GM11168 (cell line): ENCODE measurements at regions not wholly inside any gene's neighbourhood (a gene's known extent, or its start where the extent isn't known, plus 50 kb on each side); places are given as distances from the start of the nearest gene placed in this dataset.

Experiments used
- in situ Hi-C: fragments of 300-500 bp; cut with MboI; formaldehyde crosslinking; loops from one replicate; pipeline ENCODE4 v1.12.0; 2022; ENCODE audit warnings: low sequenced_read_pairs; ENCODE audit not compliant: unreplicated experiment

- in situ Hi-C loops, result no loop called here
These were observed 214.0 kb downstream of the BRD1 start for GRCh38 chr22:49613511-49614270.

DNA sequence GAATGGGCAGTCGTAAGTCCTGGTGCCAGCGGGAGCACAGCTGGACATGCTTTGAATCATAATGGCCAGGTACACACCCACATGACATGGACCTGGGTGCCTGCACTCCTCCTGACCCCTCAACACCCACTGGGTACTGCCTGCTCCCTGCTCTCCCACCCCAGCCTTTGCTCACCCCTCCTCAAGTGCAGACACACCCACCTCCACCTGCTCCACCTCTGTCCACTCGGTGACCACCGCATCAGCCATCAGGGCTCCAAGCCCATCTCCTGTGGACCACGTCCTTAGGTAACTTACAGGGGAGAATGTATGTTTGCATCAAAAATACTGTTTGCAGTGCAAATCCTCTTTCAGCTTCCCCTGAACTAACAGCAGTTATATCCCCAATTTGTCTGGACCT, 214.6 kb downstream of the BRD1 start:
- in situ Hi-C loops, result no loop called here

DNA sequence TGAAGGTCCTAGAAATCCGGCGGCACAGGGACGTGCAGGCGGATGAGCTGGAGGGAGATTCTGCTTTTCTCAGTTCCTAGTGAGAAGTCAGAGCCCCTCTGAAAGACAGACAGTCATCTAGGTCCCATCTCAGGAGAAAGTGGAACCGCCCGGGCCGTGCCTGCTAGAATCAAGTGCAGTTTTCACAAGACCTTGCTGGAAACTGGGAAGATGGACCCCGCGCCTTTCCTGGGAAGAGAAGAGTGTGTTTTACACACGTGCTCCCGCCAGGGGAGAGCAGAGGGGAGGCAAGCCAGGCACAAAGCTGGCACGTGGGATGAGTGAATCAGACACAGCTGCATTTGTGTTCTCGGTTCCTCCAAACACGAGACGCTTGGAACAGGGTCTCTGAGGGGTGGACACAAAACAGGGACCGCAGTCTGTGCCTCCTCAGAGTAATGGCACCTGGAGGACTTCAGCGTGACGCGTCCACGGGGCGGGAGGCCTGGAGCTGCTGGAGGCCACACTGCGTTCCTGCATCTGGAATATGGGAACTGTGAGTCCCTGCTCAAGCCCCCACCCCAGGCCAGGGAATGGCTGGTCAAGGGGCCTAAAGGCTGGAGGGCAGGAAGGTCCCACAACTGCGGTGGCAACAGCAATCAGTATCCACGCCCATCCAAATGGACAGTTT, 218.3 kb downstream of the BRD1 start:
- in situ Hi-C loops, result no loop called here

GRCh38 chr22:49608660-49609059, 219.0 kb downstream of the BRD1 start:
- in situ Hi-C loops, result no loop called here

GRCh38 chr22:49608228-49608627, 219.4 kb downstream of the BRD1 start:
- in situ Hi-C loops, result no loop called here

GRCh38 chr22:49607821-49608220, 219.9 kb downstream of the BRD1 start:
- in situ Hi-C loops, result no loop called here

GRCh38 chr22:49606562-49607290, 220.9 kb downstream of the BRD1 start:
- in situ Hi-C loops, result no loop called here

DNA sequence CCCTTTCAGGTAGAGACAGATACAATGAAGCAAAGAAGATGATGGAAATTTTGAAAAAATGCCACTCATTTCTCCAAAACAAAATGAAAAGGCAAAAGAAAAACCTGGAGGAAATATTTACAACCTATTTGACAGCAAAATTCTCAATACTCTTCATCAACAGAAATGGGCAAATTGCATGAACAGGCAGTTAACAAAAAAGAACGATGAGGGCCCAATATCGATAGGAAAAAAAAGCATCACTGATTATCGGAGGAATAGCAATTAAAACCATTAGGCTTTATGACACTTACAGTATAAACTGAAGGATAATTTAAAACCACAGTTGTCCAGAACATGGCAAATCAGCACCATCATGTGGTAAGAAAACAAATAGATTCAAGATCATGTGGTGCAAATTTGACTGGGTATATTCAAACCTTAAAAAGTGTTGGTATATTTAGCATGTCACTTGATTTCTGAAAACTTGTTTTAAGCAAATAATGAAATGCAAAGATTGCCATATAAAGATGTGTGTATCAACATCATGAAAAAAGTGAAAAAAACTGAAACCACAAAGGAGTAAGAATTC, 222.9 kb downstream of the BRD1 start:
- in situ Hi-C loops, result no loop called here

GRCh38 chr22:49603016-49603415, 224.7 kb downstream of the BRD1 start:
- in situ Hi-C loops, result no loop called here

DNA sequence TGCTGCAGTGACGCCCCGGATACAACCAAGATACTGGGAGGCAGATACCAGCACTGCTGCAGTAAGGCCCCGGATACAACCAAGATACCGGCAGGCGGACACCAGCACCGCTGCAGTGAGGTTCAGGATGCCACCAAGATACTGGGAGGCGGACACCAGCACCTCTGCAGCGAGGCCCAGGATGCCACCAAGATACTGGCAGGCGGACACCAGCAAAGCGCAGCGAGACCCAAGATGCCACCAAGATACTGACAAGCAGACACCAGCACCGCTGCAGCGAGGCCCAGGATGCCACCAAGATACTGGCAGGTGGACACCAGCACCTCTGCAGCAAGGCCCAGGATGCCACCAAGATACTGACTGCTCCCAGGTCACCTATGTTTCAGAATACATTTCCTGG, 225.2 kb downstream of the BRD1 start:
- in situ Hi-C loops, result no loop called here

DNA sequence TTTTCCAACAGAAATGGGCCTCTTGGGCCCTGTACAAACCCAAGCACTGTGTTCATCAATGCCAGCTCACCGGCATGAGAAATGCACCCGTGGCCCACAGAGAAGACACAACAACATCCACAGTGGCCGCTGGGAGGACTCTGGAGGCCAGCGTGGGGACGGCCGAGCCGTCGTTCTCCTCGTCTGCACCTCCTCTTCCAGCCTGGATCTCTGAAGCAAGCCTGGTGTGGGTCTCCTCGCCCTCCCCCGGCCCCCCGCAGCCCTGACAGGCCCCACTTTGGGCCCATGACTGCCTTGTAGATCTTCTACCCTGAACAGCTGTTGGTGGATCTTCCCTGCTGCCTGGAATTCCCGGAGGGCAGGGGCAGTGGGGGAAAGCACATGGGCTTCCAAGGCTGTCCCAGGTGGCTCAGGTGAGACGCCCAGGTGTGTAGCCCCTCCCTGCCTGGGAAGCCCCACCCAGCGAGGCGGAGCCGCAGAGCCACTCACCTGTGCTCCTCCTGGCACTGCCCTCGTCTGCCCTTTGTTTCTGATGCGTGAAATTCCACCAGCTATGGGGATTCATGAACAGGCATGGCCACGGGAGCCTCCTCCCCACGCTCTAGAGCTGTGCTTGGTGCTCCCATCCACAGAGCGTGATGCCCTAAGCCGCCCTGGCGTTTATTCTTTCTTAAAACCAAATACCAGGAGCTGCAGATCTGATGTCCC, 225.9 kb downstream of the BRD1 start:
- in situ Hi-C loops, result no loop called here

DNA sequence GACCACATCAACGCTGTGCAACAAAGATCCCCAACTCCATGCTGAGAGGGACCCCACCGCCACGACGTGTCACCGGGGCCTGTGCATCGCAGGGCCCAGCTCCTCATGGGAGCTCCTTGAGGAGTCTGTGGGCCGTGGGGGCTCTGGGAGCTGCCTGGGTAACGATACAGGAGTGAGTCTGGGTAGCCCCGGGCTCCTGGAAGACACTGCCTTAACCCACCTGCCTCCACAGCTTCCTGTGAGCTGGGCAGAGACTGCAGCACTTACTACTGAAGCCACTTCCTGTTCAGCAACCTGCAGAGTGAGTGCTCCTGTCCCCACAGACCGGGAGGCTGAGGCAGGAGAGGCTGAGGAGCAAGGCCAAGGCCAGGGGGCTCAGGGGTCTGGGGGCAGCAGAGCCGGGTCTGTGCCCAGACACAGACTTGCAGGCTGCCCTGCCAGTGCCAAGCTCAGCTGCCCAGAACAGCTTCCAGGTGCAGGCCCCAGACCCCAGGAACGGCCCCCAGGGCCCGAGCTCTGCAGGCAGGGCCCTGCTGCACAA, 226.7 kb downstream of the BRD1 start:
- in situ Hi-C loops, result no loop called here

DNA sequence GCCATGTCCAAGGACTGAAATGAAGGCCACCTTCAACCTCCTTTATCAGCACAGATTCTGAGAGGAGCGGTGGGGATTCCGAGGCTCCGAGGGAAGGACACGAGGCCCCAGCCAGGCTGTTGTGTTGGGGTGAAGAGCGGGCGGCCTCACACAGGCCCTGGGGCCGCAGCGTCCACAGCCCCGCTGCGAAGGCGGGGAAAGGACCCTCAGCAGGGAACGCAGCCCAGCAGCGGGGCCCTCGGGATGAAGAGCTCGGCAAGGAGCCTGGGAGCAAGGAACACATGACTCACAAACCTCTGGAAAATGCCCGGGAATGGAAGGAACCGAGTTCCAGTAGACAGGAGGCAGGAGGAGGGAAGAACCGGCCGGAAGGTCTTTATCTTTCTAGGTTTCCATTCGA, 227.2 kb downstream of the BRD1 start:
- in situ Hi-C loops, result no loop called here

- in situ Hi-C loops, result no loop called here
These were observed 227.8 kb downstream of the BRD1 start for GRCh38 chr22:49599691-49600455.

- in situ Hi-C loops, result no loop called here
These were observed 228.6 kb downstream of the BRD1 start for GRCh38 chr22:49599039-49599438.

GRCh38 chr22:49598338-49598737, 229.3 kb downstream of the BRD1 start:
- in situ Hi-C loops, result no loop called here

- in situ Hi-C loops, result no loop called here
These were observed 230.1 kb downstream of the BRD1 start for GRCh38 chr22:49597428-49598039.

GRCh38 chr22:49595465-49596078, 232.1 kb downstream of the BRD1 start:
- in situ Hi-C loops, result no loop called here

GRCh38 chr22:49594078-49594477, 233.6 kb downstream of the BRD1 start:
- in situ Hi-C loops, result no loop called here
